GM21360 (cell line): ENCODE measurements at regions not wholly inside any gene's neighbourhood (a gene's known extent, or its start where the extent isn't known, plus 50 kb on each side); places are given as distances from the start of the nearest gene placed in this dataset.
"Not testable (repeated sequence)": the region's sequence is repeated elsewhere in the genome, so short reads cannot be mapped to it uniquely, and the experiment has no call there.

Experiments
- ATAC-seq: cut with Tn5 transposase; IDR thresholded peaks from one replicate; pipeline ENCODE4 v1.9.1; 2021; ENCODE audit warnings: mild to moderate bottlenecking, moderate library complexity; ENCODE audit not compliant: unreplicated experiment

- no peak for ATAC-seq
These were observed 80.9 kb upstream of the IGFBP5 start for GRCh38 chr2:216776066-216776850.

GRCh38 chr2:216775043-216775453, 79.7 kb upstream of the IGFBP5 start:
- no peak for ATAC-seq

GRCh38 chr2:216774620-216775019, 79.3 kb upstream of the IGFBP5 start:
- ATAC-seq: no peak

- ATAC-seq: no peak
These were observed 78.8 kb upstream of the IGFBP5 start for GRCh38 chr2:216774180-216774579.

GRCh38 chr2:216773072-216773471, 77.7 kb upstream of the IGFBP5 start:
- ATAC-seq: no peak

GRCh38 chr2:216770717-216771116, 75.4 kb upstream of the IGFBP5 start:
- ATAC-seq: no peak

- ATAC-seq: no peak
These were observed 74.7 kb upstream of the IGFBP5 start for GRCh38 chr2:216770050-216770449.

GRCh38 chr2:216769626-216770025, 74.3 kb upstream of the IGFBP5 start:
- ATAC-seq: no peak

- ATAC-seq: no peak
These were observed 73.6 kb upstream of the IGFBP5 start for GRCh38 chr2:216768908-216769411.

GRCh38 chr2:216765761-216766262, 70.5 kb upstream of the IGFBP5 start:
- ATAC-seq: no peak

- no peak for ATAC-seq
These were observed 68.0 kb upstream of the IGFBP5 start for GRCh38 chr2:216763396-216763795.

GRCh38 chr2:216761809-216762208, 66.5 kb upstream of the IGFBP5 start:
- ATAC-seq: no peak

GRCh38 chr2:216761133-216761532, 65.8 kb upstream of the IGFBP5 start:
- no peak for ATAC-seq

- no peak for ATAC-seq
These were observed 63.2 kb upstream of the IGFBP5 start for GRCh38 chr2:216758256-216759155.

GRCh38 chr2:216757532-216757931, 62.2 kb upstream of the IGFBP5 start:
- ATAC-seq: no peak

GRCh38 chr2:216756435-216756834, 61.1 kb upstream of the IGFBP5 start:
- no peak for ATAC-seq

GRCh38 chr2:216754812-216755211, 59.5 kb upstream of the IGFBP5 start:
- ATAC-seq: no peak

- no peak for ATAC-seq
These were observed 59.0 kb upstream of the IGFBP5 start for GRCh38 chr2:216754336-216754735.

GRCh38 chr2:216752855-216753505, 57.6 kb upstream of the IGFBP5 start:
- ATAC-seq: no peak

GRCh38 chr2:216750750-216751149, 55.4 kb upstream of the IGFBP5 start:
- ATAC-seq: not testable (repeated sequence)

- ATAC-seq: not testable (repeated sequence)
These were observed 50.9 kb upstream of the IGFBP5 start for GRCh38 chr2:216746268-216746667.
